MM.1S (cell line): ENCODE measurements at regions not wholly inside any gene's neighbourhood (a gene's known extent, or its start where the extent isn't known, plus 50 kb on each side); places are given as distances from the start of the nearest gene placed in this dataset.

ENCODE experiments used
- DNase-seq: peaks from one replicate; pipeline ENCODE4 v3.0.0-alpha.2; 2015
- H2AFZ ChIP-seq: fragments of 300-600 bp; sonication (generic); 2 replicates; pipeline ENCODE4 v1.6.0; 2016; ENCODE audit warnings: antibody characterized with exemption, low read length
- H3F3A ChIP-seq: fragments of 300-600 bp; sonication (generic); 2 replicates; pipeline ENCODE4 v1.6.1; 2016; ENCODE audit warnings: mild to moderate bottlenecking, antibody characterized with exemption, low read length, moderate library complexity, mixed read lengths; ENCODE audit not compliant: insufficient read depth
- H3K27ac ChIP-seq: fragments of 300-600 bp; sonication (generic); 2 replicates; pipeline ENCODE4 v1.5.1; 2016; ENCODE audit warnings: mild to moderate bottlenecking, low read length
- H3K27me3 ChIP-seq: fragments of 300-600 bp; sonication (generic); replicated peaks from 2 replicates; pipeline ENCODE4 v1.6.0; 2016; ENCODE audit warnings: low read length; ENCODE audit not compliant: insufficient read depth
- H3K36me3 ChIP-seq: fragments of 300-600 bp; sonication (generic); replicated peaks from 2 replicates; pipeline ENCODE4 v1.6.1; 2016; ENCODE audit warnings: mild to moderate bottlenecking, low read length, mixed read lengths; ENCODE audit not compliant: insufficient read depth
- H3K4me1 ChIP-seq: fragments of 300-600 bp; sonication (generic); 2 replicates; pipeline ENCODE4 v1.6.1; 2016; ENCODE audit warnings: low read length, mixed read lengths
- H3K4me2 ChIP-seq: fragments of 300-600 bp; sonication (generic); 2 replicates; pipeline ENCODE4 v1.6.0; 2016; ENCODE audit warnings: low read depth, low read length
- H3K4me3 ChIP-seq: fragments of 300-600 bp; sonication (generic); 2 replicates; pipeline ENCODE4 v1.5.1; 2016; ENCODE audit warnings: low read length, mixed read lengths
- H3K79me2 ChIP-seq: fragments of 300-600 bp; sonication (generic); 2 replicates; pipeline ENCODE4 v1.6.1; 2016; ENCODE audit warnings: mixed run types, low read length, mixed read lengths
- H3K9ac ChIP-seq: fragments of 300-600 bp; sonication (generic); 2 replicates; pipeline ENCODE4 v1.6.1; 2016; ENCODE audit warnings: low read length, mixed read lengths
- H3K9me2 ChIP-seq: fragments of 300-600 bp; sonication (generic); replicated peaks from 2 replicates; pipeline ENCODE4 v1.6.1; 2016; ENCODE audit warnings: mild to moderate bottlenecking, low read length, mixed read lengths; ENCODE audit not compliant: insufficient read depth
- H3K9me3 ChIP-seq: fragments of 300-600 bp; sonication (generic); replicated peaks from 2 replicates; pipeline ENCODE4 v1.6.1; 2016; ENCODE audit warnings: mild to moderate bottlenecking, low read length, mixed read lengths; ENCODE audit not compliant: insufficient read depth
- H4K20me1 ChIP-seq: fragments of 300-600 bp; sonication (generic); 2 replicates; pipeline ENCODE4 v1.6.1; 2016; ENCODE audit warnings: mild to moderate bottlenecking, low read length, moderate library complexity, mixed read lengths; ENCODE audit not compliant: insufficient read depth
- CTCF ChIP-seq: fragments of 300-600 bp; sonication (generic); IDR thresholded peaks from 2 replicates; pipeline ENCODE4 v1.5.1; 2016; ENCODE audit warnings: antibody characterized with exemption, low read length, mixed read lengths
- EZH2 ChIP-seq: fragments of 300-600 bp; sonication (generic); optimal IDR thresholded peaks from 2 replicates; pipeline ENCODE3; 2017; ENCODE audit warnings: low read depth, mild to moderate bottlenecking, antibody characterized with exemption, low read length, mixed read lengths
- EZH2phosphoT487 ChIP-seq: fragments of 300-600 bp; sonication (generic); IDR thresholded peaks from 2 replicates; pipeline ENCODE4 v1.6.1; 2018; ENCODE audit warnings: antibody characterized with exemption, low read length

- no peaks in the 10 kb centered on the region for H3K27me3 ChIP-seq
- no peaks in the 10 kb centered on the region for H3K9me2 ChIP-seq
Observed at GRCh38 chr7:52362521-52362920, 672.9 kb upstream of the POM121L12 start.

GRCh38 chr7:52360541-52360940 is 674.9 kb upstream of the POM121L12 start:
- no peak overlapping the region for H2AFZ ChIP-seq
- no peak for DNase-seq
- H3K79me2 ChIP-seq: no peaks in the 10 kb centered on the region
- H3K9me3 ChIP-seq: no peaks in the 10 kb centered on the region
- no peaks in the 10 kb centered on the region for H3K36me3 ChIP-seq
- TF ChIP-seq CTCF: no peak
- no peak for TF ChIP-seq EZH2phosphoT487
- TF ChIP-seq EZH2: no peak
- no peaks in the 10 kb centered on the region for H3F3A ChIP-seq
- no peak overlapping the region for H3K4me3 ChIP-seq
- H3K9me2 ChIP-seq: no peaks in the 10 kb centered on the region
- H4K20me1 ChIP-seq: no peaks in the 10 kb centered on the region
- no peak overlapping the region for H3K27ac ChIP-seq
- H3K9ac ChIP-seq: no peak overlapping the region
- H3K4me1 ChIP-seq: no peaks in the 10 kb centered on the region
- H3K27me3 ChIP-seq: no peaks in the 10 kb centered on the region
- no peak overlapping the region for H3K4me2 ChIP-seq

More at GRCh38 chr7:52362521-52362920, 672.9 kb upstream of the POM121L12 start:
- TF ChIP-seq CTCF (no peak), EZH2phosphoT487 (no peak), EZH2 (no peak)
- H4K20me1 ChIP-seq: no peaks in the 10 kb centered on the region
- H3K79me2 ChIP-seq: no peaks in the 10 kb centered on the region
- H3K9ac ChIP-seq: no peak overlapping the region
- H3K36me3 ChIP-seq: no peaks in the 10 kb centered on the region
- DNase-seq: no peak
- no peak overlapping the region for H2AFZ ChIP-seq
- H3K4me2 ChIP-seq: no peak overlapping the region
- H3K4me1 ChIP-seq: no peaks in the 10 kb centered on the region
- no peak overlapping the region for H3K4me3 ChIP-seq
- H3K27ac ChIP-seq: no peak overlapping the region
- H3K9me3 ChIP-seq: no peaks in the 10 kb centered on the region
- no peaks in the 10 kb centered on the region for H3F3A ChIP-seq

- no peaks in the 10 kb centered on the region for H3F3A ChIP-seq
- H3K27me3 ChIP-seq: no peaks in the 10 kb centered on the region
- H2AFZ ChIP-seq: no peak overlapping the region
- H3K79me2 ChIP-seq: no peaks in the 10 kb centered on the region
- H3K9me3 ChIP-seq: no peaks in the 10 kb centered on the region
- H3K9ac ChIP-seq: no peak overlapping the region
- H4K20me1 ChIP-seq: no peaks in the 10 kb centered on the region
- no peaks in the 10 kb centered on the region for H3K4me1 ChIP-seq
- H3K36me3 ChIP-seq: no peaks in the 10 kb centered on the region
- H3K4me3 ChIP-seq: no peak overlapping the region
- no peak overlapping the region for H3K27ac ChIP-seq
- no peaks in the 10 kb centered on the region for H3K9me2 ChIP-seq
- no peak overlapping the region for H3K4me2 ChIP-seq
- DNase-seq: no peak
- TF ChIP-seq EZH2phosphoT487 (no peak), EZH2 (no peak), CTCF (no peak)
Observed at GRCh38 chr7:52355053-52355452, 680.4 kb upstream of the POM121L12 start.
